Rectal smooth muscle tissue (tissue), 1 donor: ENCODE measurements at regions not wholly inside any gene's neighbourhood (a gene's known extent, or its start where the extent isn't known, plus 50 kb on each side); places are given as distances from the start of the nearest gene placed in this dataset.

ENCODE experiments used
- H3K27ac ChIP-seq: one replicate; pipeline ENCODE4 v1.7.0; 2013; ENCODE audit warnings: low read depth, low read length, inconsistent platforms
- H3K27me3 ChIP-seq: one replicate; pipeline ENCODE4 v1.7.0; 2013; ENCODE audit warnings: low read length; ENCODE audit not compliant: control insufficient read depth, insufficient read depth
- H3K36me3 ChIP-seq: one replicate; pipeline ENCODE4 v1.7.0; 2013; ENCODE audit warnings: low read length; ENCODE audit not compliant: control insufficient read depth, insufficient read depth
- H3K4me1 ChIP-seq: one replicate; pipeline ENCODE4 v1.7.0; 2013; ENCODE audit warnings: low read length; ENCODE audit not compliant: control insufficient read depth, insufficient read depth
- H3K4me3 ChIP-seq: one replicate; pipeline ENCODE4 v1.7.0; 2013; ENCODE audit warnings: low read length
- H3K9ac ChIP-seq: one replicate; pipeline ENCODE4 v1.7.0; 2013; ENCODE audit warnings: low read length

DNA sequence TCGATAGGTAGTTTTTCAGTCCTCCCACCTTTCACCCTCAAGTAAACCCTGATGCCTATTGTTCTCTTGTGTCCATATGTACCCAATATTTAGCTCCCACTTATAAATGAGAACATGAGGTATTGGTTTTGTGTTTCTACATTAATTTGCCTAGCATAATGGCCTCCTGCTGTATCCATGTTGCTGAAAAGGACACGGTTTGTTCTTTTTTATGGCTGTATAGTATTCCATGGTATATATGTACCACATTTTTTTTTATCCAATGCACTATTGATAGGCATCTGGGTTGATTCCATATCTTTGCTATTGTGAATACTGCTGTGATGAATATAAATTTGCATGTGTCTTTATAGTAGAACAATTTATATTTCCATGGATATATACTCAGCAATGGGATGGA, 199.2 kb downstream of the RAB28 start:
- Histone ChIP-seq H3K27ac (no peak overlapping the region), H3K4me1 (no peaks in the 10 kb centered on the region), H3K9ac (no peak overlapping the region), H3K4me3 (no peak overlapping the region), H3K36me3 (no peaks in the 10 kb centered on the region), H3K27me3 (no peaks in the 10 kb centered on the region)

DNA sequence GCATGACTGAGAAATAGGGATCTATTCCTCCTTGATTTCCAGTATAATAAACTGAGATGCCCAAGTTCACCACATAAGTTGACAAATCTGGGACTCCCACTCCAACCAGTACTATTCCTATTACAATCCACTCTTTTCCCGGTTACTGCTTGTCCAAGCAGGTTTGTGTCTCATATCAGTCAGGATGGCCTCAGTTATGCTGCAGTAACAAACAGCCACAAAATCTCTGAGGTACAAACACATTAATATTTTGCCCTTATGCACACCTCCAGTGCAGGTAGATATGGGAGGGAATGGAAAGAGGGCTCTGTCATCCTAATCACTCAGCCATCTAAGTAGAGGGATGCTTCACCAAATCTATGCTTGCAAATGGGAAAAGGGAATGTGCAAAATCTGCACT, 207.8 kb downstream of the RAB28 start:
- no peaks in the 10 kb centered on the region for H3K36me3 ChIP-seq
- H3K4me1 ChIP-seq = no peaks in the 10 kb centered on the region
- H3K27ac ChIP-seq = no peak overlapping the region
- H3K4me3 ChIP-seq = no peak overlapping the region
- H3K27me3 ChIP-seq = no peaks in the 10 kb centered on the region
- H3K9ac ChIP-seq = no peak overlapping the region

DNA sequence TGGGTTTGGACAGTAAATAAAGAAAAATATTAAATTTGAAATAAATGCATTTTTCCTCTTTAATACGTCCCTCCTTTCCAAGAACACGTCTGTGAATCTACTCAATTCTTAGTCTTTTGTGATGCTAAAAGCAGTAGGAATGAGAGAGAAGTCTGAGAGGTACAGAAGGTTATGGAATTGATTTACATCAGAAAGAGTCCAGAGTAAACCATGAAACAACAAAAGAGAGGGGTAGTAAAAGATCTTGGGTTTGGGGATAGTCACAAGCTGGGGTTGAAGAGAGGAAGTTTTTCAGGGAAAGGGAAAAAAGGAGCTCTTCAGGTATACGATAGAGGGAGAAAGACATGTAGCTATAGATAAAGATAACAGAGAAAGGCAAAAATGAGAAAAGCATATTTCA, 215.4 kb downstream of the RAB28 start:
- Histone ChIP-seq H3K9ac (no peak overlapping the region), H3K27me3 (no peaks in the 10 kb centered on the region), H3K27ac (no peak overlapping the region)

GRCh38 chr4:13268165-13268564, 216.0 kb downstream of the RAB28 start:
- Histone ChIP-seq H3K27ac (no peak overlapping the region), H3K9ac (no peak overlapping the region), H3K4me3 (no peak overlapping the region), H3K36me3 (no peaks in the 10 kb centered on the region), H3K27me3 (no peaks in the 10 kb centered on the region), H3K4me1 (no peaks in the 10 kb centered on the region)

More for the DNA sequence above, 215.4 kb downstream of the RAB28 start:
- H3K4me3 ChIP-seq = no peak overlapping the region
- no peaks in the 10 kb centered on the region for H3K36me3 ChIP-seq
- H3K4me1 ChIP-seq = no peaks in the 10 kb centered on the region

DNA sequence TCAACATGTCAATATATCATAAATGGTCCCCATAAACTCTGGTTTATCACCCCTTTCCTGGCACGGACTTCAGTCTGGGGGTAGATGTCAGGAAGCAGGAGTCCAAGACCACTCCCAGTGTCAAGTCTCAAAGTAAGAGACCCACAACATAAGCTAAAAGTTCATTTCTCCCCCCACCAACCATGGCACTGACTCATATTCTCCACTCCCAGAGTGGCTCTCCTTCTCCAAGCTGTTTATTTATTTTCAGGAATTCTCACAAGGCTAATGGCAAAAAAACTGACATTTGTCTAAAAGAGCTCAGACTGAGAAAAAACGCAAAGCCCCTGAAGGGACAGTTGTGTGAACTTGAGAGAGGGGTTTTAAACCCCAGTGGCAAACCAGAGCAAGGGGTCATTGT, 217.0 kb downstream of the RAB28 start:
- Histone ChIP-seq H3K4me3 (no peak overlapping the region), H3K36me3 (no peaks in the 10 kb centered on the region), H3K27me3 (no peaks in the 10 kb centered on the region), H3K4me1 (no peaks in the 10 kb centered on the region), H3K27ac (no peak overlapping the region), H3K9ac (no peak overlapping the region)

DNA sequence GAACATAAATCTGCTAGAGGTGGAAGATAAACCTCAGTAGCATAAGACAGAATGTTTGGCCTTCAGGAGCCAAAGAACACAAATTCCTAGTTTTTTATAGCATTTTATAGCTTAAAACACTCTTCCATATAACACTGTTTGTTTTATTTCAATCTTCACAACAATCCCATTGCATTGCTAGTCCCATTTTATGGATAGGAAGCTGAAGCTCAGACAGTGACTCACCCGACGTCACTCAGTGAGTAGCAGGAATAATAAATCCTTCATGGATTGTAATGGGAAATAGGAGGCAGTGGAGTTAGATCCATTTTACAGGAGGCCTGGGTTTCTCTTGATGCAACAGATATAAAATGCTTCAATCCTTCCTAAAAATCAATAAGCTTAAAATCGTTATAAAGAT, 217.5 kb downstream of the RAB28 start:
- H3K9ac ChIP-seq = no peak overlapping the region
- no peaks in the 10 kb centered on the region for H3K27me3 ChIP-seq
- H3K4me1 ChIP-seq = no peaks in the 10 kb centered on the region
- H3K36me3 ChIP-seq = no peaks in the 10 kb centered on the region
- H3K4me3 ChIP-seq = no peak overlapping the region
- H3K27ac ChIP-seq = no peak overlapping the region

- Histone ChIP-seq H3K4me1 (no peaks in the 10 kb centered on the region), H3K27me3 (no peaks in the 10 kb centered on the region), H3K4me3 (no peak overlapping the region), H3K9ac (no peak overlapping the region), H3K27ac (no peak overlapping the region), H3K36me3 (no peaks in the 10 kb centered on the region)
Observed at GRCh38 chr4:13263967-13264525, 220.1 kb downstream of the RAB28 start.

DNA sequence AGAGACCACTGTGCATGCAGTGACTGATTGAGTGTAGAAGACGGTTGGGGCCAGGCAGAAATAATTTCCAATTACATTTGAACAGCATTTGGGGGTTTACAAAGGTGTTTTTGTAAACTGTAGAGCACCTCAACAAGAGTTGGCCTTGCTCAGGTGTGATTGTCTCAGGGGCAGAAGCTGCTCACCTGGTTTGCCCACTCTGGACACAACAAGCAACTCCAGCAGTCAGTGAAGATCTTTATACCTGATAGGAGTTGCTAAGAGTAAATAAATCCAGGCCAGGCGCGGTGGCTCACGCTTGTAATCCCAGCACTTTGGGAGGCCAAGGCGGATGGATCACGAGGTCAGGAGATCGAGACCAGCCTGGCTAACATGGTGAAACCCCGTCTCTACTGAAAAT, 221.3 kb downstream of the RAB28 start:
- no peaks in the 10 kb centered on the region for H3K36me3 ChIP-seq
- H3K4me3 ChIP-seq = no peak overlapping the region
- no peak overlapping the region for H3K27ac ChIP-seq
- H3K27me3 ChIP-seq = no peaks in the 10 kb centered on the region
- no peaks in the 10 kb centered on the region for H3K4me1 ChIP-seq
- no peak overlapping the region for H3K9ac ChIP-seq

GRCh38 chr4:13261486-13262257, 222.5 kb downstream of the RAB28 start:
- H3K4me1 ChIP-seq = no peaks in the 10 kb centered on the region
- no peaks in the 10 kb centered on the region for H3K27me3 ChIP-seq
- no peak overlapping the region for H3K9ac ChIP-seq

GRCh38 chr4:13260513-13260912, 223.6 kb downstream of the RAB28 start:
- Histone ChIP-seq H3K4me1 (no peaks in the 10 kb centered on the region), H3K9ac (no peak overlapping the region), H3K36me3 (no peaks in the 10 kb centered on the region), H3K27me3 (no peaks in the 10 kb centered on the region), H3K27ac (no peak overlapping the region), H3K4me3 (no peak overlapping the region)

More at GRCh38 chr4:13261486-13262257, 222.5 kb downstream of the RAB28 start:
- no peak overlapping the region for H3K4me3 ChIP-seq
- H3K36me3 ChIP-seq = no peaks in the 10 kb centered on the region
- H3K27ac ChIP-seq = no peak overlapping the region

DNA sequence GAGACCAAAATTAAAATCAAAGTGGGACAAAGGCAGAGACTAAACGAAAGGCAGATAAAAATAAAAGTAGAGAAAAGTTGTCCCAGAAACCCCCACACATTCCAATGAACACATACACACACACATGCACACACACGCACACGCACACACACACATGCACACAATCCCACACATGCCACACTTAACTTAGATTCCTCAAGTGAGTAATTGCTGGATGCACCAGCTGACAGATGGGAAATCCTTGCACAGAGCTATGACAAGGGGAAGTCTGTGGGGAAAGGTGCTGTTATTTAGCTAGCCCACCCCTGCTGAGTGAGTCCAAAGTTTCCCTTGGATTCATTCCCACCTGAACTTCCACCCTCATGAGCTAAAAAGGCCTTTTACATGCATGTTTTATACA, 233.9 kb downstream of the RAB28 start:
- Histone ChIP-seq H3K4me3 (no peak overlapping the region), H3K4me1 (no peaks in the 10 kb centered on the region), H3K36me3 (no peaks in the 10 kb centered on the region), H3K27ac (no peak overlapping the region), H3K9ac (no peak overlapping the region), H3K27me3 (no peaks in the 10 kb centered on the region)

DNA sequence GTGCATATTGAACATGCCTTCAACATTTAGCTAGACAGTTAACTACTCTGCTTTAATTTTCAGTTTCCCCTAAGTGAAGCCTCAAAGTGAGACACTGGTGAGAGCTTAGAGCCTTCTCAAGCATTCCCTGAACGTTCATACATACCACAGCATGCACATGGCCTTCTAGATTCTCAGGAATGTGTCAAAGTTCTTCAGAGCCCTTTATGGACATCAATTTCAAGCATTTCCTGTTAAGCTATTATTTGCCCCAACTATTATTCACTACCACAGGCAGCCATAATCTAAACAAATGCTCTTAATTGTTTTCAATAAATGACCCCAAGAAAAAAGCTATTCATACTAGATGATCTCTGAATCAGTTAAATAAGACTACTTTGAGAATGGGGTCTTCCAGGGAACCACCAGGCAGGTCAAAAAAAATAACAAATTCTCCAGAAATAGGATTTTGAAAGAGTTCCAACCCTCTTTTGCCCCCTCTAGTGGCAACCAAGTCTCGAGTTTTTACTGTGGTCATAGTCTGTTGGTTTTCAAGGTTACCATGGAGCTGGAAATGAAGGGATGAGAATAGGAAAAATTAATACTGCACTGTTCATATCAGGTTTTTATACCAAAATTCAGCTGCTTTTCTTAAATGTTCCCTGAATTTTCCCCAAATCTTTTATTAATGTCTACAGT, 235.4 kb downstream of the RAB28 start:
- no peaks in the 10 kb centered on the region for H3K4me1 ChIP-seq
- H3K9ac ChIP-seq = no peak overlapping the region
- no peaks in the 10 kb centered on the region for H3K27me3 ChIP-seq
- H3K4me3 ChIP-seq = no peak overlapping the region
- no peaks in the 10 kb centered on the region for H3K36me3 ChIP-seq
- H3K27ac ChIP-seq = no peak overlapping the region

DNA sequence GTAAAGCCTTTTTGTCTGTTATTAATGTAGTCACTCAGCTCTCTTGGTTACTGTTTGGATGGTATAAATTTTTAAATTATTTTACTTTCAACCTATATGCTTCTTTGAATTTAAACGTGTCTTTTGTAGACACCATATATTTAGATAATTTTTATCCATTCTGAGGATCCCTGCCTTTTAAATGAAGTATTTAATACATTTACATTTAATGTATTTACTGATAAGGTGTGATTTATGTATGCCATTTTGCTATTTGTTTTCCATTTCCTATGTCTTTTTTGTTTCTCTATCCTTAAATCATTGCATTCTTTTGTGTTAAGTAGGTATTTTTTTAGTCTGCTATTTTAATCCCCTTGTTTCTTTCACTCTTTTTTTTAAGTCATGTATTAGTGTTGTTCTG, 238.0 kb downstream of the RAB28 start:
- H3K4me1 ChIP-seq = no peaks in the 10 kb centered on the region
- no peak overlapping the region for H3K9ac ChIP-seq
- no peak overlapping the region for H3K27ac ChIP-seq
- no peaks in the 10 kb centered on the region for H3K36me3 ChIP-seq
- H3K27me3 ChIP-seq = no peaks in the 10 kb centered on the region
- H3K4me3 ChIP-seq = no peak overlapping the region
